H9 (cell line): ENCODE measurements at regions not wholly inside any gene's neighbourhood (a gene's known extent, or its start where the extent isn't known, plus 50 kb on each side); places are given as distances from the start of the nearest gene placed in this dataset.

Experiments used
- DNase-seq: peaks from one replicate; pipeline ENCODE4 v3.0.0-alpha.2; 2017
- H2AFZ ChIP-seq: one replicate; pipeline ENCODE4 v1.6.1; 2013; ENCODE audit warnings: mild to moderate bottlenecking, low read length, control low read depth, moderate library complexity
- H2AK5ac ChIP-seq: 2 replicates; pipeline ENCODE4 v1.6.1; 2013; ENCODE audit warnings: low read length, control low read depth, mixed read lengths; ENCODE audit not compliant: insufficient read length
- H2BK120ac ChIP-seq: one replicate; pipeline ENCODE4 v1.6.1; 2013; ENCODE audit warnings: low read depth, mild to moderate bottlenecking, low read length, control low read depth, inconsistent platforms; ENCODE audit not compliant: poor library complexity, severe bottlenecking
- H2BK12ac ChIP-seq: 2 replicates; pipeline ENCODE4 v1.6.1; 2013; ENCODE audit warnings: low read length, control low read depth, mixed read lengths, low read depth; ENCODE audit not compliant: insufficient read length
- H2BK15ac ChIP-seq: 2 replicates; pipeline ENCODE4 v1.6.1; 2013; ENCODE audit warnings: low read depth, low read length, control low read depth
- H2BK20ac ChIP-seq: one replicate; pipeline ENCODE4 v1.6.1; 2013; ENCODE audit warnings: low read depth, mild to moderate bottlenecking, low read length, control low read depth, inconsistent platforms; ENCODE audit not compliant: poor library complexity, severe bottlenecking
- H2BK5ac ChIP-seq: 2 replicates; pipeline ENCODE4 v1.6.1; 2013; ENCODE audit warnings: low read length, control low read depth, mixed read lengths; ENCODE audit not compliant: insufficient read length
- H3K14ac ChIP-seq: 2 replicates; pipeline ENCODE4 v1.6.1; 2013; ENCODE audit warnings: low read length, control low read depth; ENCODE audit not compliant: insufficient read depth
- H3K18ac ChIP-seq: 2 replicates; pipeline ENCODE4 v1.6.1; 2013; ENCODE audit warnings: low read depth, mild to moderate bottlenecking, mixed read lengths, low read length, control low read depth; ENCODE audit not compliant: insufficient read length
- H3K23ac ChIP-seq: 2 replicates; pipeline ENCODE4 v1.6.1; 2013; ENCODE audit warnings: low read length, control low read depth, mixed read lengths, low read depth; ENCODE audit not compliant: insufficient read length
- H3K23me2 ChIP-seq: 2 replicates; pipeline ENCODE4 v1.6.1; 2013; ENCODE audit warnings: low read depth, mild to moderate bottlenecking, mixed read lengths, low read length, control low read depth; ENCODE audit not compliant: insufficient read length, poor library complexity, severe bottlenecking
- H3K27ac ChIP-seq: 2 replicates; pipeline ENCODE4 v1.5.1; 2013; ENCODE audit warnings: low read length, control low read depth, mixed read lengths, low read depth; ENCODE audit not compliant: insufficient read length
- H3K27me3 ChIP-seq: 2 replicates; pipeline ENCODE4 v1.6.1; 2013; ENCODE audit warnings: low read length, control low read depth, inconsistent platforms; ENCODE audit not compliant: insufficient read depth
- H3K4ac ChIP-seq: 2 replicates; pipeline ENCODE4 v1.6.1; 2013; ENCODE audit warnings: low read depth, mild to moderate bottlenecking, control low read depth, inconsistent platforms, low read length, moderate library complexity
- H3K4me1 ChIP-seq: 2 replicates; pipeline ENCODE4 v1.6.1; 2013; ENCODE audit warnings: low read length, control low read depth, inconsistent platforms; ENCODE audit not compliant: insufficient read depth
- H3K4me2 ChIP-seq: 2 replicates; pipeline ENCODE4 v1.6.1; 2013; ENCODE audit warnings: low read length, control low read depth, mixed read lengths; ENCODE audit not compliant: insufficient read length, insufficient read depth
- H3K56ac ChIP-seq: 2 replicates; pipeline ENCODE4 v1.6.1; 2013; ENCODE audit warnings: low read depth, mild to moderate bottlenecking, mixed read lengths, low read length, control low read depth; ENCODE audit not compliant: insufficient read length
- H3K79me1 ChIP-seq: 2 replicates; pipeline ENCODE4 v1.6.1; 2013; ENCODE audit warnings: low read depth, mild to moderate bottlenecking, moderate library complexity, low read length, control low read depth, inconsistent platforms; ENCODE audit not compliant: insufficient read depth, poor library complexity, severe bottlenecking
- H3K79me2 ChIP-seq: 2 replicates; pipeline ENCODE4 v1.6.1; 2013; ENCODE audit warnings: low read length, control low read depth, inconsistent platforms; ENCODE audit not compliant: insufficient read depth
- H3K9ac ChIP-seq: 2 replicates; pipeline ENCODE4 v1.6.1; 2013; ENCODE audit warnings: low read length, control low read depth, mixed read lengths; ENCODE audit not compliant: insufficient read length; ENCODE audit errors: extremely low read depth
- H3K9me3 ChIP-seq: one replicate; pipeline ENCODE4 v1.6.1; 2013; ENCODE audit warnings: low read depth, low read length, inconsistent platforms; ENCODE audit not compliant: control insufficient read depth
- H3T11ph ChIP-seq: one replicate; pipeline ENCODE4 v1.6.1; 2013; ENCODE audit warnings: mild to moderate bottlenecking, low read length, control low read depth, inconsistent platforms
- H4K20me1 ChIP-seq: one replicate; pipeline ENCODE4 v1.6.1; 2013; ENCODE audit not compliant: control insufficient read depth, insufficient read length, insufficient read depth
- H4K5ac ChIP-seq: 2 replicates; pipeline ENCODE4 v1.6.1; 2013; ENCODE audit warnings: low read depth, mild to moderate bottlenecking, mixed read lengths, low read length, control low read depth; ENCODE audit not compliant: insufficient read length
- H4K8ac ChIP-seq: replicated peaks from 2 replicates; pipeline ENCODE4 v1.6.1; 2013; ENCODE audit warnings: low read length, control low read depth, mixed read lengths, low read depth; ENCODE audit not compliant: insufficient read length
- H4K91ac ChIP-seq: 2 replicates; pipeline ENCODE4 v1.6.1; 2013; ENCODE audit warnings: low read depth, mild to moderate bottlenecking, moderate library complexity, mixed read lengths, low read length, control low read depth; ENCODE audit not compliant: insufficient read length
- H3K27ac Mint-ChIP-seq, 3 experiments: 2 replicates in 2 of 3; 3 replicates in 1 of 3; pipeline ENCODE4 v1.8.0; 2020 to 2021; ENCODE audit warnings: mixed read lengths in 3 of 3, mild to moderate bottlenecking in 1 of 3, moderate library complexity in 1 of 3
- H3K27me3 Mint-ChIP-seq: 2 replicates; pipeline ENCODE4 v1.8.0; 2021; ENCODE audit warnings: low read depth, mild to moderate bottlenecking, moderate library complexity, mixed read lengths
- H3K36me3 Mint-ChIP-seq, 3 experiments: 2 replicates in 2 of 3; 3 replicates in 1 of 3; pipeline ENCODE4 v1.8.0; 2020 to 2021; ENCODE audit warnings: low read depth in 3 of 3, mixed read lengths in 3 of 3; ENCODE audit not compliant: insufficient read depth in 1 of 3
- H3K4me1 Mint-ChIP-seq, 2 experiments: 2 replicates each; pipeline ENCODE4 v1.8.0; 2020; ENCODE audit warnings: mixed read lengths in 2 of 2
- H3K4me3 Mint-ChIP-seq, 2 experiments: 2 replicates in 1 of 2; 3 replicates in 1 of 2; pipeline ENCODE4 v1.8.0; 2020 to 2021; ENCODE audit warnings: mild to moderate bottlenecking in 2 of 2, mixed read lengths in 2 of 2, moderate library complexity in 1 of 2
- H3K9me3 Mint-ChIP-seq, 2 experiments: 2 replicates in 1 of 2; 3 replicates in 1 of 2; pipeline ENCODE4 v1.8.0; 2020; ENCODE audit warnings: mild to moderate bottlenecking in 2 of 2, mixed read lengths in 2 of 2, moderate library complexity in 1 of 2
- CTCF ChIP-seq: fragments of 200-600 bp; sonication (generic); conservative IDR thresholded peaks from 3 replicates; pipeline ENCODE4 v1.8.0; 2021; ENCODE audit warnings: antibody characterized with exemption, mild to moderate bottlenecking
- WGBS: extraction: QIAGEN DNeasy Blood & Tissue Kit; methylation state at CpG from one replicate; pipeline ENCODE4 v1.1.7; 2013; ENCODE audit warnings: missing lambda C conversion rate, low lambda C conversion rate, mixed read lengths; ENCODE audit not compliant: insufficient read length; ENCODE audit errors: extremely low coverage; 5-methylcytosine and 5-hydroxymethylcytosine counted together

GRCh38 chr9:89718651-89719050, 113.8 kb downstream of the GADD45G start:
- no peak overlapping the region for H3K18ac ChIP-seq
- H3K4me1 Mint-ChIP-seq = peaks cover 2 to 3% of the 10 kb centered on the region in 2 experiments; a peak in 1 of 4 replicates
- peaks cover 0 to 5% (median 0%) of the 10 kb centered on the region in 3 experiments; a peak in 2 of 7 replicates for H3K36me3 Mint-ChIP-seq
- no peak overlapping the region for H3K14ac ChIP-seq
- H3K56ac ChIP-seq = no peak overlapping the region
- H2AK5ac ChIP-seq = no peak overlapping the region
- no peak overlapping the region for H2BK5ac ChIP-seq
- H4K5ac ChIP-seq = no peak overlapping the region
- no peak overlapping the region for H2BK15ac ChIP-seq
- H3K23me2 ChIP-seq = no peaks in the 10 kb centered on the region
- no peak overlapping the region for H2BK120ac ChIP-seq
- no peak overlapping the region for H3K23ac ChIP-seq
- TF ChIP-seq CTCF = no peak
- H3K27ac Mint-ChIP-seq = no peak overlapping the region
- no peak overlapping the region for H3K4me2 ChIP-seq
- H2AFZ ChIP-seq = no peak overlapping the region
- DNase-seq = no peak
- H3K9me3 Mint-ChIP-seq = no peaks in the 10 kb centered on the region; a peak in 1 of 5 replicates
- H4K91ac ChIP-seq = no peak overlapping the region
- no peaks in the 10 kb centered on the region for H3K79me2 ChIP-seq
- no peak overlapping the region for H2BK20ac ChIP-seq
- H3K4ac ChIP-seq = no peak overlapping the region
- H3K27me3 ChIP-seq = no peaks in the 10 kb centered on the region
- no peaks in the 10 kb centered on the region for H3K9me3 ChIP-seq
- H3K4me1 ChIP-seq = no peaks in the 10 kb centered on the region
- no peak overlapping the region for H3T11ph ChIP-seq
- WGBS = no CpG with 5 or more reads among the region's 4 CpGs
- no peak overlapping the region for H3K9ac ChIP-seq
- no peak overlapping the region for H3K27ac ChIP-seq
- no peaks in the 10 kb centered on the region for H4K20me1 ChIP-seq
- no peak overlapping the region for H4K8ac ChIP-seq
- H2BK12ac ChIP-seq = no peak overlapping the region
- H3K79me1 ChIP-seq = no peaks in the 10 kb centered on the region
- peaks cover 8% of the 10 kb centered on the region for H3K27me3 Mint-ChIP-seq
- H3K4me3 Mint-ChIP-seq = no peak overlapping the region
